ENCODE measurements at regions not wholly inside any gene's neighbourhood (a gene's known extent, or its start where the extent isn't known, plus 50 kb on each side); places are given as distances from the start of the nearest gene placed in this dataset.

DNA sequence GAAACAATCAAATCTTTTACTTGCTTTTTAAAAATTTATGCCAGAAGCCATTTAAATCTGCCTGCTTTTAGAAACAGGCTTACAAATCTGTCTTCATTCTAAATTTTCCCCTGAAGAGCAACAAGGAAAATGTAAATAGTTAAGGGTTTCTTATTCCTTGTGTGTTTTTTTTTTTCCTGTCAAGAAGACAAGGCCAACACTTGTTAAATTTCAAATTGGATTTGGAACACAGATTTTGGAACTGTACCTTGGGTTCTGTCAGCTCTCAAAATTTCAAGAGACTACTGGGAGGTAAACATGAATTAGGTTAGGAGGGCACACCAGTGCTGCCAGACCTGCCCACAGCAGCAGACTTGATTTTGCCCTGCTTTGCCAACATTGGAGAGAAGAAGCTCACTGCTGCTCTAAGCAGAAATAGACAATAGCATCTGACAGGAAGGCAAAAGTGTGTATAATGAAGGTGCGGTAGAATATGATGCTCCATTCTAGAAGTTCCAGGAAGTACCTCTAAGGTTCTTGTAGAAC, 121.7 kb downstream of the NHLRC3 start:
- peaks cover 39% of the 10 kb centered on the region for H3K27me3 Mint-ChIP-seq (ENCODE audit: low read depth)
- TF ChIP-seq, protein P1, sequence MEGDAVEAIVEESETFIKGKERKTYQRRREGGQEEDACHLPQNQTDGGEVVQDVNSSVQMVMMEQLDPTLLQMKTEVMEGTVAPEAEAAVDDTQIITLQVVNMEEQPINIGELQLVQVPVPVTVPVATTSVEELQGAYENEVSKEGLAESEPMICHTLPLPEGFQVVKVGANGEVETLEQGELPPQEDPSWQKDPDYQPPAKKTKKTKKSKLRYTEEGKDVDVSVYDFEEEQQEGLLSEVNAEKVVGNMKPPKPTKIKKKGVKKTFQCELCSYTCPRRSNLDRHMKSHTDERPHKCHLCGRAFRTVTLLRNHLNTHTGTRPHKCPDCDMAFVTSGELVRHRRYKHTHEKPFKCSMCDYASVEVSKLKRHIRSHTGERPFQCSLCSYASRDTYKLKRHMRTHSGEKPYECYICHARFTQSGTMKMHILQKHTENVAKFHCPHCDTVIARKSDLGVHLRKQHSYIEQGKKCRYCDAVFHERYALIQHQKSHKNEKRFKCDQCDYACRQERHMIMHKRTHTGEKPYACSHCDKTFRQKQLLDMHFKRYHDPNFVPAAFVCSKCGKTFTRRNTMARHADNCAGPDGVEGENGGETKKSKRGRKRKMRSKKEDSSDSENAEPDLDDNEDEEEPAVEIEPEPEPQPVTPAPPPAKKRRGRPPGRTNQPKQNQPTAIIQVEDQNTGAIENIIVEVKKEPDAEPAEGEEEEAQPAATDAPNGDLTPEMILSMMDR (IDR thresholded peaks at IDR 0.05; ENCODE audit: unreplicated experiment) = no peak
- H3K9me3 Mint-ChIP-seq = peaks cover 7% of the 10 kb centered on the region
- no peak overlapping the region for H3K4me3 Mint-ChIP-seq
- H3K36me3 Mint-ChIP-seq = no peaks in the 10 kb centered on the region
- DNase-seq (ENCODE audit: low spot score in 2 of 2, unreplicated experiment in 2 of 2) = no peak
- H3K27ac Mint-ChIP-seq = no peak overlapping the region
- H3K4me1 Mint-ChIP-seq = peaks cover 2% of the 10 kb centered on the region

DNA sequence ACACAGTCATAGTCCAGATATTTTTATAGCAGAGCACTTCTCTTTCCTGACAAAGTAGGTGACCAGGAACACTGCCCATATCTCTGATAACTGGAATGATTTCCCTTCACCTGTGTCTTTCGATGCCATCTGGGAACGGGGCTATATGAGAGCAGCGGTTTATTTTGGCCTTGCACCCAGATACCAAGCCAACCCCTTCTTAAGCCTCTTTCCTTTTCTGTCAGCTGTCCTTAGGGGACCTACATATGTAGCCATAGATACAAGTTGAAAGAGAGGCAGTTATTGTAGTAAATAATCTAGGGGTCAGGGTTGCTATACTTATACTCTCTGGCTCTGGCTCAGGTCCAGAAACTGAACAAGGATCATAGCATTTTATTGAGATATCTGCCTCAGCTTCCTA, 128.8 kb downstream of the NHLRC3 start:
- Mint-ChIP-seq H3K9me3 (peaks cover 6% of the 10 kb centered on the region), H3K27ac (no peak overlapping the region), H3K36me3 (no peaks in the 10 kb centered on the region), H3K4me1 (no peaks in the 10 kb centered on the region), H3K4me3 (no peak overlapping the region), H3K27me3 (ENCODE audit: low read depth) (peaks cover 24% of the 10 kb centered on the region)
- no peak for DNase-seq (ENCODE audit: low spot score in 2 of 2, unreplicated experiment in 2 of 2)
- TF ChIP-seq, protein P1 (IDR thresholded peaks at IDR 0.05; ENCODE audit: unreplicated experiment) = no peak

DNA sequence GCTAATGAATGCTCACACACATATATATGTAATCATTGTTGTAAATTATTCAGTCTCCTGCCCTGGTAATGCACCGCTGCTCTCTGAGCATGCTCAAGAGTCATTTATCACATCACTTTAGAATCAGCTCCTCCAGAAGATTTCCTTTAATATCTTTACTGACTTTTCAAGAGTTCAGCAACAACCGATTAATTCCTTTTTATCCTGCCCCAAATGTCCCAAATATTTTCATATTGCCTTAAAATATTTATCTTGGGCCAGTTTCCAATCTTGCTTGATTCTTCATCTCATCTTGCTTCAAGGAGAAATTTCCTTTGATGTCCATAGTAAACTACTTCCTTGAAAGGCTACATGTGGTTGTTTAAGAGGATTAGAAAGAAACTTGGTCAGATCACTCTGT, 132.5 kb downstream of the NHLRC3 start:
- H3K4me3 Mint-ChIP-seq = no peak overlapping the region
- TF ChIP-seq, protein P1 (IDR thresholded peaks at IDR 0.05; ENCODE audit: unreplicated experiment) = no peak
- H3K36me3 Mint-ChIP-seq = no peaks in the 10 kb centered on the region
- DNase-seq (ENCODE audit: low spot score in 2 of 2, unreplicated experiment in 2 of 2) = no peak
- H3K27me3 Mint-ChIP-seq (ENCODE audit: low read depth) = peaks cover 9% of the 10 kb centered on the region
- no peaks in the 10 kb centered on the region for H3K9me3 Mint-ChIP-seq
- peaks cover 6% of the 10 kb centered on the region for H3K4me1 Mint-ChIP-seq
- H3K27ac Mint-ChIP-seq = no peak overlapping the region

DNA sequence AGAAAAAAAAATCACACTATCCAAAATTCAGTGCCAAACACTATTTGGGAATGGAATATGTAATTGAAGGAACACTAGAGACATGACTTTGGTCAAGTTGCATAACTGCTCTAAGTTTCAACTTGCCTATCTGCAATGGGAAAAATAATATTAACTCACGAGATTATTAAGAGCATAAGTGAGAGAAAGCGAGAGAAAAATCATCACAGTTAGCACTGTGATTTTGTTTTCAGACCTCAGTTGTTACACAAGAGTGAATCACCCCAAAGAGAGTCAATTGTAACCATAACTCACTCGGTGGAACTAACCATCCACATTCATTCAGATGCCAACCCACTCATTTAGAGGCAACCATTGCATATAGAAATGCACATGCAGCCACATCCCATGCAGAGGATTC, 147.1 kb downstream of the NHLRC3 start:
- Mint-ChIP-seq H3K36me3 (no peaks in the 10 kb centered on the region), H3K4me1 (no peaks in the 10 kb centered on the region), H3K27me3 (ENCODE audit: low read depth) (peaks cover 17% of the 10 kb centered on the region), H3K27ac (no peak overlapping the region), H3K9me3 (peaks cover 4% of the 10 kb centered on the region), H3K4me3 (no peak overlapping the region)
- TF ChIP-seq, protein P1 (IDR thresholded peaks at IDR 0.05; ENCODE audit: unreplicated experiment) = no peak
- no peak for DNase-seq (ENCODE audit: low spot score in 2 of 2, unreplicated experiment in 2 of 2)

DNA sequence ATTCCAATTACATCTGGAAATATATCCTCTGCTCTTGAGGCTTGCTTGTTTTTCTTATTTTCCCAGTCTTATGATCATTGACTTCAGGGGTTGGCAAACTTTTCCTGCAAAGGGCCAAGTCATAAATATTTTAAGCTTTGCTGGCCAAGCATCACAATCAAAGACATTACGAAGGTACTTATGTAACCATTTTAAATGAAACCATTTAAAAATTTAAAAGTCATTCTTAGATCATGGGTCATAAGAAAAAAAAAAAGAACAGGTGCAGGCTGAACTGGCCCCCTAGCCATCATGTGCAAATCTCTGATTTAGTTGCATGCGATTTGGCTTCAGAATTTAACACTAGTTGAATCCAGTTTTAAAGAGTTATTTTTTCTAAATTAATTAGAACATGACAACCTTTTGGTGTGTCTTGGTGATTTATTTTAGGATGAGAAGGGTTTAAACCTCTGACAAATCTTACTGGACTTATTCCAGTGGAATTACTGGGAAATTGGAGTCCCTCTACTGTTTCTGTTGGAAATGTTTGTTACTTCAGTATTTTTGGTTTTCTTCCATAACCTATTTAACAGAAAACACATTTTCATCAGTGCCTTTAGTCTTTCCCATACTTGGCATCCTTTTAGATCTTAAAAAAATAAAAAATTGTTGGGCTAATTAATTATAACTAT, 148.1 kb downstream of the NHLRC3 start:
- Mint-ChIP-seq H3K36me3 (no peaks in the 10 kb centered on the region), H3K27ac (no peak overlapping the region), H3K27me3 (ENCODE audit: low read depth) (peaks cover 17% of the 10 kb centered on the region)

More for the DNA sequence above, 148.1 kb downstream of the NHLRC3 start:
- H3K9me3 Mint-ChIP-seq = no peaks in the 10 kb centered on the region
- no peak overlapping the region for H3K4me3 Mint-ChIP-seq
- TF ChIP-seq, protein P1 (IDR thresholded peaks at IDR 0.05; ENCODE audit: unreplicated experiment) = no peak
- no peak for DNase-seq (ENCODE audit: low spot score in 2 of 2, unreplicated experiment in 2 of 2)
- no peaks in the 10 kb centered on the region for H3K4me1 Mint-ChIP-seq

All from mesothelial cell of epicardium (in vitro differentiated cells).